Right forelimb (tissue), 1 donor: ENCODE measurements at regions not wholly inside any gene's neighbourhood (a gene's known extent, or its start where the extent isn't known, plus 50 kb on each side); places are given as distances from the start of the nearest gene placed in this dataset.
A peak's percentile ranks its signal among the peaks of the same experiment; 100 is the strongest.

Experiments used
- DNase-seq: peaks from one replicate; pipeline ENCODE4 v3.0.0-alpha.2; 2018

- DNase-seq: peak; percentile 19
Measured at GRCh38 chr4:8697826-8698225, 105.3 kb downstream of the CPZ start.

- DNase-seq: peak; percentile 33
Measured at GRCh38 chr4:8696369-8697127, 104.0 kb downstream of the CPZ start.

- DNase-seq: peak; percentile 7
Measured at GRCh38 chr4:8695237-8696219, 103.0 kb downstream of the CPZ start.

- DNase-seq: peak; percentile 32
Measured at GRCh38 chr4:8694651-8695151, 102.1 kb downstream of the CPZ start.

- no peak for DNase-seq
Measured at GRCh38 chr4:8694226-8694625, 101.7 kb downstream of the CPZ start.

- peak; percentile 38 for DNase-seq
Measured at GRCh38 chr4:8691151-8691775, 98.7 kb downstream of the CPZ start.

- peak; percentile 31 for DNase-seq
Measured at GRCh38 chr4:8690216-8691150, 97.9 kb downstream of the CPZ start.

- peak; percentile 16 for DNase-seq
Measured at GRCh38 chr4:8689741-8690140, 97.2 kb downstream of the CPZ start.

- peak; percentile 13 for DNase-seq
Measured at GRCh38 chr4:8688908-8689445, 96.4 kb downstream of the CPZ start.

GRCh38 chr4:8688041-8688907, 95.7 kb downstream of the CPZ start:
- DNase-seq: peak; percentile 64

- no peak for DNase-seq
Measured at GRCh38 chr4:8687083-8687482, 94.5 kb downstream of the CPZ start.

- no peak for DNase-seq
Measured at GRCh38 chr4:8685831-8686230, 93.3 kb downstream of the CPZ start.

GRCh38 chr4:8683462-8683861, 90.9 kb downstream of the CPZ start:
- DNase-seq: no peak

GRCh38 chr4:8682725-8683124, 90.2 kb downstream of the CPZ start:
- DNase-seq: no peak

GRCh38 chr4:8682296-8682695, 89.7 kb downstream of the CPZ start:
- no peak for DNase-seq

GRCh38 chr4:8681391-8681790, 88.8 kb downstream of the CPZ start:
- no peak for DNase-seq

GRCh38 chr4:8679032-8679431, 86.5 kb downstream of the CPZ start:
- DNase-seq: no peak

- no peak for DNase-seq
Measured at GRCh38 chr4:8676676-8677075, 84.1 kb downstream of the CPZ start.

GRCh38 chr4:8675906-8676305, 83.3 kb downstream of the CPZ start:
- DNase-seq: no peak

GRCh38 chr4:8675383-8675782, 82.8 kb downstream of the CPZ start:
- DNase-seq: peak; percentile 63
